C4-2B (cell line): ENCODE measurements at regions not wholly inside any gene's neighbourhood (a gene's known extent, or its start where the extent isn't known, plus 50 kb on each side); places are given as distances from the start of the nearest gene placed in this dataset.
A peak's percentile ranks its signal among the peaks of the same experiment; 100 is the strongest.

Experiments used
- H3K27ac ChIP-seq: fragments of 450-650 bp; 2 replicates; pipeline ENCODE4 v1.5.1; 2017
- CTCF ChIP-seq: fragments of 450-650 bp; conservative IDR thresholded peaks from 2 replicates; pipeline ENCODE4 v1.5.1; 2017; ENCODE audit warnings: mild to moderate bottlenecking
- ZFX ChIP-seq: fragments of 450-650 bp; IDR thresholded peaks from 2 replicates; pipeline ENCODE4 v1.6.1; 2017

- TF ChIP-seq CTCF = no peak
- TF ChIP-seq ZFX = no peak
- H3K27ac ChIP-seq = no peak overlapping the region
These were observed 110.8 kb upstream of the ELAC2 start for GRCh38 chr17:13128676-13129075.

- H3K27ac ChIP-seq = no peak overlapping the region
- TF ChIP-seq ZFX = no peak
- no peak for TF ChIP-seq CTCF
These were observed 110.2 kb upstream of the ELAC2 start for GRCh38 chr17:13127921-13128602.

- no peak for TF ChIP-seq ZFX
- no peak for TF ChIP-seq CTCF
These were observed 103.0 kb upstream of the ELAC2 start for GRCh38 chr17:13120864-13121263.

GRCh38 chr17:13118311-13118710, 100.5 kb upstream of the ELAC2 start:
- no peak overlapping the region for H3K27ac ChIP-seq
- no peak for TF ChIP-seq CTCF
- no peak for TF ChIP-seq ZFX

More at GRCh38 chr17:13120864-13121263, 103.0 kb upstream of the ELAC2 start:
- H3K27ac ChIP-seq = no peak overlapping the region

- TF ChIP-seq ZFX (no peak), CTCF (no peak)
- no peak overlapping the region for H3K27ac ChIP-seq
These were observed 99.8 kb upstream of the ELAC2 start for GRCh38 chr17:13117616-13118015.

- TF ChIP-seq ZFX (no peak), CTCF (peak; percentile 95)
- H3K27ac ChIP-seq = no peak overlapping the region
These were observed 96.8 kb upstream of the ELAC2 start for GRCh38 chr17:13114601-13115031.

- H3K27ac ChIP-seq = no peak overlapping the region
- no peak for TF ChIP-seq CTCF
- TF ChIP-seq ZFX = no peak
These were observed 96.1 kb upstream of the ELAC2 start for GRCh38 chr17:13113821-13114525.
